IMR-90 (cell line): ENCODE measurements at regions not wholly inside any gene's neighbourhood (a gene's known extent, or its start where the extent isn't known, plus 50 kb on each side); places are given as distances from the start of the nearest gene placed in this dataset.

Experiments
- ATAC-seq: fragments of 200-7000 bp; cut with Tn5 transposase; 2 replicates; pipeline ENCODE4 v1.9.1; 2020; ENCODE audit warnings: low read depth, mild to moderate bottlenecking, moderate library complexity
- BruUV-seq: library from RNA; stranded (reverse); fragments of 400-500 nt; replicated peaks from 2 replicates; lab custom pipeline; 2021; lab: Mats Ljungman, UMichigan
- CTCF ChIA-PET: fragments of 300-600 bp; formaldehyde crosslinking; extraction: SDS; loops from one replicate; lab custom pipeline; 2021; ENCODE audit warnings: antibody characterized with exemption; lab: Yijun Ruan, JAX
- POLR2A ChIA-PET: fragments of 300-600 bp; sonication (Branson Sonifier 250); formaldehyde crosslinking; loops from one replicate; lab custom pipeline; 2022; ENCODE audit warnings: antibody characterized with exemption; ENCODE audit not compliant: unreplicated experiment; lab: Charles Lee
- DNase-seq: peaks from one replicate; pipeline ENCODE4 v3.0.0; 2013
- H2AFZ ChIP-seq: replicated peaks from 2 replicates; pipeline ENCODE3; 2013; ENCODE audit warnings: low read length, mild to moderate bottlenecking; ENCODE audit not compliant: poor library complexity
- H2AK5ac ChIP-seq: 2 replicates; pipeline ENCODE4 v1.6.1; 2013; ENCODE audit warnings: low read depth, low read length, inconsistent platforms
- H2AK9ac ChIP-seq: replicated peaks from 2 replicates; pipeline ENCODE3; 2013; ENCODE audit warnings: mild to moderate bottlenecking, low read depth, low read length, moderate library complexity; ENCODE audit not compliant: poor library complexity
- H2BK120ac ChIP-seq: 2 replicates; pipeline ENCODE4 v1.6.1; 2013; ENCODE audit warnings: low read depth, low read length, inconsistent platforms
- H2BK15ac ChIP-seq: 3 replicates; pipeline ENCODE4 v1.6.1; 2013; ENCODE audit warnings: low read depth, low read length, inconsistent platforms
- H2BK20ac ChIP-seq: 2 replicates; pipeline ENCODE4 v1.6.1; 2013; ENCODE audit warnings: low read depth, mild to moderate bottlenecking, inconsistent platforms, low read length, moderate library complexity
- H2BK5ac ChIP-seq: 2 replicates; pipeline ENCODE4 v1.6.1; 2013; ENCODE audit warnings: mild to moderate bottlenecking, low read depth, low read length, inconsistent platforms; ENCODE audit not compliant: poor library complexity, severe bottlenecking
- H3K14ac ChIP-seq: replicated peaks from 2 replicates; pipeline ENCODE4 v1.6.1; 2013; ENCODE audit warnings: low read depth, low read length, inconsistent platforms
- H3K18ac ChIP-seq: 2 replicates; pipeline ENCODE4 v1.6.1; 2013; ENCODE audit warnings: low read depth, low read length, control low read depth
- H3K23ac ChIP-seq: 2 replicates; pipeline ENCODE4 v1.6.1; 2013; ENCODE audit warnings: low read depth, low read length, inconsistent platforms
- H3K27ac ChIP-seq: 2 replicates; pipeline ENCODE4 v1.5.1; 2013; ENCODE audit warnings: mild to moderate bottlenecking, control low read depth, low read length; ENCODE audit not compliant: insufficient read depth
- H3K27me3 ChIP-seq: 2 replicates; pipeline ENCODE4 v1.6.1; 2013; ENCODE audit warnings: low read length; ENCODE audit not compliant: control insufficient read depth, insufficient read depth
- H3K36me3 ChIP-seq: 2 replicates; pipeline ENCODE4 v1.6.1; 2013; ENCODE audit warnings: low read length, mixed read lengths; ENCODE audit not compliant: control insufficient read depth, insufficient read depth
- H3K4ac ChIP-seq: 2 replicates; pipeline ENCODE4 v1.6.1; 2013; ENCODE audit warnings: low read depth, low read length, inconsistent platforms
- H3K4me1 ChIP-seq: 2 replicates; pipeline ENCODE4 v1.6.1; 2013; ENCODE audit warnings: low read length, mixed read lengths; ENCODE audit not compliant: control insufficient read depth, insufficient read depth
- H3K4me2 ChIP-seq: 2 replicates; pipeline ENCODE4 v1.6.1; 2013; ENCODE audit warnings: low read depth, mild to moderate bottlenecking, control low read depth, low read length, moderate library complexity
- H3K4me3 ChIP-seq: 2 replicates; pipeline ENCODE4 v1.5.1; 2013; ENCODE audit warnings: low read depth, mild to moderate bottlenecking, control low read depth, low read length, moderate library complexity; ENCODE audit not compliant: insufficient read depth
- H3K56ac ChIP-seq: 2 replicates; pipeline ENCODE4 v1.6.1; 2013; ENCODE audit warnings: low read length, inconsistent platforms; ENCODE audit not compliant: insufficient read depth; ENCODE audit errors: extremely low read depth
- H3K79me1 ChIP-seq, 2 experiments: 2 replicates each; pipeline ENCODE4 v1.6.1; 2013; ENCODE audit warnings: low read length in 2 of 2, inconsistent platforms in 1 of 2, low read depth in 1 of 2
- H3K9ac ChIP-seq: 2 replicates; pipeline ENCODE4 v1.6.1; 2013; ENCODE audit warnings: low read depth, low read length, control low read depth
- H3K9me1 ChIP-seq: 2 replicates; pipeline ENCODE4 v1.6.1; 2013; ENCODE audit warnings: low read length, inconsistent platforms; ENCODE audit not compliant: insufficient read depth
- H3K9me3 ChIP-seq: 2 replicates; pipeline ENCODE4 v1.6.1; 2013; ENCODE audit warnings: low read length; ENCODE audit not compliant: control insufficient read depth, insufficient read depth
- H4K20me1 ChIP-seq: 2 replicates; pipeline ENCODE4 v1.6.1; 2013; ENCODE audit warnings: low read length, inconsistent platforms; ENCODE audit not compliant: insufficient read depth
- H4K5ac ChIP-seq: 2 replicates; pipeline ENCODE4 v1.6.1; 2013; ENCODE audit warnings: mild to moderate bottlenecking, low read depth, low read length, control low read depth
- H4K8ac ChIP-seq, 2 experiments: 2 replicates each; pipeline ENCODE4 v1.6.1; 2013; ENCODE audit warnings: low read depth in 2 of 2, low read length in 2 of 2, control low read depth in 1 of 2, inconsistent platforms in 1 of 2
- H4K91ac ChIP-seq: 2 replicates; pipeline ENCODE4 v1.6.1; 2013; ENCODE audit warnings: low read depth, low read length, inconsistent platforms; ENCODE audit not compliant: insufficient read depth
- BHLHE40 ChIP-seq: fragments of 150-350 bp; IDR thresholded peaks from 2 replicates; pipeline ENCODE4 v1.6.1; 2016; ENCODE audit warnings: mild to moderate bottlenecking, low read depth, low read length
- CHD1 ChIP-seq: IDR thresholded peaks from 2 replicates; pipeline ENCODE4 v1.6.1; 2012; ENCODE audit warnings: low read depth, low read length, improper control_type of control experiment
- FOS ChIP-seq: fragments of 150-350 bp; IDR thresholded peaks from 2 replicates; pipeline ENCODE4 v1.6.1; 2016; ENCODE audit warnings: low read depth, low read length
- MXI1 ChIP-seq: IDR thresholded peaks from 2 replicates; pipeline ENCODE4 v1.6.1; 2012; ENCODE audit warnings: low read depth, mild to moderate bottlenecking, low read length, moderate library complexity, borderline replicate concordance
- POLR2A ChIP-seq: IDR thresholded peaks from 2 replicates; pipeline ENCODE4 v1.6.1; 2012; ENCODE audit warnings: mild to moderate bottlenecking, low read depth, low read length
- RAD21 ChIP-seq: IDR thresholded peaks from 2 replicates; pipeline ENCODE4 v1.6.1; 2012; ENCODE audit warnings: low read length, improper control_type of control experiment
- RFX5 ChIP-seq: IDR thresholded peaks from 2 replicates; pipeline ENCODE4 v1.8.0; 2012; ENCODE audit warnings: low read depth, mild to moderate bottlenecking, low read length, moderate library complexity
- SMC3 ChIP-seq: fragments of 150-350 bp; IDR thresholded peaks from 2 replicates; pipeline ENCODE4 v1.6.1; 2016; ENCODE audit warnings: low read depth, mild to moderate bottlenecking, antibody characterized with exemption, low read length, moderate library complexity
- WGBS, 2 experiments: methylation state at CpG; one replicate each; pipeline versions ENCODE4 v1.1.5 to v1.1.7; 2013; ENCODE audit warnings: missing lambda C conversion rate in 2 of 2; ENCODE audit not compliant: insufficient read length in 1 of 2; ENCODE audit errors: extremely low coverage in 2 of 2; 5-methylcytosine and 5-hydroxymethylcytosine counted together
- dilution Hi-C: fragments of 300-500 bp; cut with HindIII; formaldehyde crosslinking; loops from one replicate; pipeline ENCODE4 v1.14.3; 2018; ENCODE audit warnings: low sequenced_read_pairs; ENCODE audit not compliant: unreplicated experiment
- in situ Hi-C: fragments of 300-500 bp; cut with MboI; formaldehyde crosslinking; loops from 3 replicates; pipeline ENCODE4 v1.14.3; 2019; ENCODE audit warnings: low sequenced_read_pairs, inconsistent platforms, mixed read lengths
- intact Hi-C: fragments of 100-400 bp; cut with micrococcal nuclease; formaldehyde crosslinking; loops from 2 replicates; pipeline ENCODE4 v1.10.0; 2022

DNA sequence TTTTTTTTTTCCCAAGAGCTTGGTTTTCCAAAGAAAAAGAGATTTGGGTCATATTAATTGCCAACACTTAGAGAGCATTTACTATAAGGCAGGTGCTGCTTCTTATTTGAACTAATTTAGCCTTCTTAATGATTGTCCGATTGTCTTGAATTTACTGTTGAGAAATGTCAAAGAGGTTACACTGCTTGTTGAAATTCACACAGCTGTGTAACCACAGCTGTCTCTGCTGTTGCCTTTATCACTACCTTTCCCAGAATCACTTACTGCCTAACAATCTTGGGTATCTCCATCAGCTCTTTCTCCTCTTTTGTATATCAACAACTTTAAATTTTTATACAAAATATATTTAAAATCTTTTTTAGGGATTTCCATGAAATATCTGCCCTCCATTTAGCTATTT is 115.6 kb downstream of the UCHL5 start:
- Histone ChIP-seq H2BK5ac (no peak overlapping the region), H4K91ac (no peak overlapping the region), H3K9me3 (no peaks in the 10 kb centered on the region), H2BK120ac (no peak overlapping the region), H2AK5ac (no peak overlapping the region), H3K4me1 (no peaks in the 10 kb centered on the region), H3K18ac (no peak overlapping the region), H3K27me3 (no peaks in the 10 kb centered on the region), H4K20me1 (no peaks in the 10 kb centered on the region), H2BK20ac (no peak overlapping the region), H3K4me2 (no peak overlapping the region), H4K8ac (no peak overlapping the region), H3K56ac (no peak overlapping the region), H2BK15ac (no peak overlapping the region), H3K79me1 (no peaks in the 10 kb centered on the region), H3K9ac (no peak overlapping the region), H3K14ac (no peak overlapping the region), H3K23ac (no peak overlapping the region), H2AFZ (no peak overlapping the region), H4K5ac (no peak overlapping the region), H3K4ac (no peak overlapping the region), H3K9me1 (no peaks in the 10 kb centered on the region), H2AK9ac (no peak overlapping the region), H3K36me3 (no peaks in the 10 kb centered on the region), H3K4me3 (no peak overlapping the region), H3K27ac (no peak overlapping the region)
- BruUV-seq, result no TSS peak
- in situ Hi-C loops (no loop called here), dilution Hi-C loops (no loop called here), intact Hi-C loops (no loop called here)
- ATAC-seq (no peak), DNase-seq (no peak)
- POLR2A ChIA-PET, result no interaction called here
- WGBS, 2 experiments, result no CpG with 5 or more reads among the region's 1 CpG
- TF ChIP-seq RFX5 (no peak), CHD1 (no peak), FOS (no peak), MXI1 (no peak), RAD21 (no peak), SMC3 (no peak), BHLHE40 (no peak), POLR2A (no peak)
- CTCF ChIA-PET, result interaction anchor here (0.6 kb wide), 1 partner anchor 15 kb away, joined by 4 read pairs; no protein-coding TSS in a partner anchor
